HG03378 (cell line): ENCODE measurements at regions not wholly inside any gene's neighbourhood (a gene's known extent, or its start where the extent isn't known, plus 50 kb on each side); places are given as distances from the start of the nearest gene placed in this dataset.

ENCODE experiments used
- ATAC-seq: cut with Tn5 transposase; IDR thresholded peaks from one replicate; pipeline ENCODE4 v1.9.1; 2021; ENCODE audit warnings: mild to moderate bottlenecking, moderate library complexity; ENCODE audit not compliant: unreplicated experiment

- no peak for ATAC-seq
Observed at GRCh38 chr1:39107341-39108290, 81.5 kb downstream of the NDUFS5 start.

GRCh38 chr1:39109644-39110043 is 83.5 kb downstream of the NDUFS5 start:
- no peak for ATAC-seq

GRCh38 chr1:39110325-39110851 is 84.2 kb downstream of the NDUFS5 start:
- no peak for ATAC-seq

GRCh38 chr1:39110882-39111281 is 84.7 kb downstream of the NDUFS5 start:
- no peak for ATAC-seq

GRCh38 chr1:39113109-39113743 is 87.1 kb downstream of the NDUFS5 start:
- ATAC-seq = no peak

- no peak for ATAC-seq
Observed at GRCh38 chr1:39115271-39116110, 89.0 kb upstream of the MACF1 start.

- ATAC-seq = no peak
Observed at GRCh38 chr1:39116116-39116607, 88.3 kb upstream of the MACF1 start.

- ATAC-seq = no peak
Observed at GRCh38 chr1:39116860-39117728, 87.4 kb upstream of the MACF1 start.

- ATAC-seq = no peak
Observed at GRCh38 chr1:39117899-39118450, 86.5 kb upstream of the MACF1 start.

GRCh38 chr1:39122056-39122455 is 82.4 kb upstream of the MACF1 start:
- no peak for ATAC-seq

GRCh38 chr1:39124282-39124681 is 80.2 kb upstream of the MACF1 start:
- ATAC-seq = no peak

GRCh38 chr1:39127513-39127912 is 77.0 kb upstream of the MACF1 start:
- no peak for ATAC-seq

- no peak for ATAC-seq
Observed at GRCh38 chr1:39128126-39128525, 76.4 kb upstream of the MACF1 start.

GRCh38 chr1:39128959-39129358 is 75.5 kb upstream of the MACF1 start:
- ATAC-seq = no peak

GRCh38 chr1:39129514-39129913 is 75.0 kb upstream of the MACF1 start:
- no peak for ATAC-seq

- no peak for ATAC-seq
Observed at GRCh38 chr1:39130325-39130724, 74.2 kb upstream of the MACF1 start.

- ATAC-seq = no peak
Observed at GRCh38 chr1:39131940-39132339, 72.6 kb upstream of the MACF1 start.

GRCh38 chr1:39132505-39133339 is 71.8 kb upstream of the MACF1 start:
- no peak for ATAC-seq

GRCh38 chr1:39133340-39133684 is 71.2 kb upstream of the MACF1 start:
- ATAC-seq = no peak
